H7 (cell line): ENCODE measurements at regions not wholly inside any gene's neighbourhood (a gene's known extent, or its start where the extent isn't known, plus 50 kb on each side); places are given as distances from the start of the nearest gene placed in this dataset.
"Not testable (repeated sequence)": the region's sequence is repeated elsewhere in the genome, so short reads cannot be mapped to it uniquely, and the experiment has no call there.

Experiments used
- DNase-seq: peaks from one replicate; pipeline ENCODE4 v3.0.0; 2012
- H3K27me3 ChIP-seq: 2 replicates; pipeline ENCODE4 v1.6.0; 2011; ENCODE audit warnings: mild to moderate bottlenecking, low read length; ENCODE audit not compliant: control insufficient read depth, insufficient read depth
- H3K36me3 ChIP-seq: replicated peaks from 2 replicates; pipeline ENCODE4 v1.5.1; 2011; ENCODE audit warnings: low read length; ENCODE audit not compliant: control insufficient read depth, insufficient read depth
- H3K4me3 ChIP-seq: 2 replicates; pipeline ENCODE4 v1.5.1; 2011; ENCODE audit warnings: low read depth, mild to moderate bottlenecking, control low read depth, low read length, moderate library complexity; ENCODE audit not compliant: insufficient read depth

DNA sequence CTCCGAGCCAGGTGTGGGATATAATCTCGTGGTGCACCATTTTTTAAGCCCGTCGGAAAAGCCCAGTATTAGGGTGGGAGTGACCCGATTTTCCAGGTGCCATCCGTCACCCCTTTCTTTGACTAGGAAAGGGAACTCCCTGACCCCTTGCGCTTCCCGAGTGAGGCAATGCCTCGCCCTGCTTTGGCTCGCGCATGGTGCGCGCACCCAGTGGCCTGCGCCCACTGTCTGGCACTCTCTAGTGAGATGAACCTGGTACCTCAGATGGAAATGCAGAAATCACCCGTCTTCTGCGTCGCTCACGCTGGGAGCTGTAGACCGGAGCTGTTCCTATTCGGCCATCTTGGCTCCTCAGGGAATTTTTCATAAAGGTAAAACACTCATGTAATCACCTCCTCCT, 63.9 kb downstream of the RWDD3 start:
- H3K27me3 ChIP-seq, H3K36me3 ChIP-seq, H3K4me3 ChIP-seq, DNase-seq: not testable (repeated sequence)

DNA sequence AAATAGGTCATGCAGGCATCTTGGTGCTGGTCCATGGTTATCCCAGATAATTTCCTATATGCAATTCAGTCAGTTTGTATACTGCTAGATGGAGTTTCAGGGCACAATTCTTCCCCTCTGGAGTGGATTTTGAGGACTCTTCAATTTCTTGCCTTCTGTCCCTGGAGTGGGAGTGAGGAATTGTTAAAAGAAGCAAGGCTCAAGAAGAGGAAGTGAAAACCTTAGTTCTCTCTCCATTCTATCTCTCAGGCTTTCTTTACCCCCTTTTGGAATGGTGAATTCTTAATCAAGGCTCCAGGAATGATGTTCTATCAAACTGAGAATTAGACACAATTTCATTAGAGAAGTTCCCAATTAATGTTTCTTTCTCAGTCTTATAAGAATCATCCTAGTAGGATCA, 67.1 kb downstream of the RWDD3 start:
- no peak for DNase-seq
- Histone ChIP-seq H3K27me3 (no peaks in the 10 kb centered on the region), H3K36me3 (no peaks in the 10 kb centered on the region), H3K4me3 (no peak overlapping the region)

DNA sequence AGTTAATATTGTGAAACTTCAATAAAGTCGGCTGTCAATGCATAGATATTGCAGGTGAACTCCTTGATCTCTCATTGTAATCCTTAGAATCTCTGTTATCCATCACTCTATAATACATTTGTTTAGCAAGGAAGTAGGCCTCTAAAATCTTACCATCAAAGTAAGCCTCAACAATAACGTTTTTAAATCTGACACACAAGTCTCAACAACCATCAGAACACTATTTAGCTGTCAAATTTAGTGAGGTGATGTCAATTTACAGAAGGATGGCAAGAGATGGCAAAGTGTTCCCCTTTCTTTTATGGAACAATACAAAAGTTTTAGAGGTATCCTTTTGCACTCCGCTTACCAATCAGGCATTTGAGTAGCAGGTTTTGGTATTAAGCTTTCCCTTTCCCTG, 67.6 kb downstream of the RWDD3 start:
- no peak for DNase-seq
- H3K27me3 ChIP-seq, result no peaks in the 10 kb centered on the region
- no peak overlapping the region for H3K4me3 ChIP-seq
- no peaks in the 10 kb centered on the region for H3K36me3 ChIP-seq

DNA sequence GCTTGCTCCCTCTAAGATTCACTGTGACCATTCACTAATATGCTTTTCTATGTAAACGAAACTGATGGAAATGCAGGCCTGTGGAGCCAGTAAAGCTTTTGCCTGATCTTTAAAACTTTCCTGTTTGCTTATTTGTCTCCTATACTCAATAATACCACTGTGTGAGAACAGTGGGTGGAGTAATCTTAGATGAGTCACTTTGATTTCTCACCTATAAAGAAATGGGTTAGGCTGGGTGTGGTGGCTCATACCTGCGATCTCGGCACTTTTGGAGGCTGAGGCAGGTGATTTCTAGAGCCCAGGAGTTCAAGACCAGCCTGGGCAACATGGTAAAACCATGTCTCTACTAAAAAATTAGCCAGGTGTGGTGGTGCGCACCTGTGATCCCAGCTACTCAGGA, 70.8 kb downstream of the RWDD3 start:
- DNase-seq, result no peak
- H3K27me3 ChIP-seq, result no peaks in the 10 kb centered on the region
- H3K36me3 ChIP-seq, result no peaks in the 10 kb centered on the region
- no peak overlapping the region for H3K4me3 ChIP-seq

DNA sequence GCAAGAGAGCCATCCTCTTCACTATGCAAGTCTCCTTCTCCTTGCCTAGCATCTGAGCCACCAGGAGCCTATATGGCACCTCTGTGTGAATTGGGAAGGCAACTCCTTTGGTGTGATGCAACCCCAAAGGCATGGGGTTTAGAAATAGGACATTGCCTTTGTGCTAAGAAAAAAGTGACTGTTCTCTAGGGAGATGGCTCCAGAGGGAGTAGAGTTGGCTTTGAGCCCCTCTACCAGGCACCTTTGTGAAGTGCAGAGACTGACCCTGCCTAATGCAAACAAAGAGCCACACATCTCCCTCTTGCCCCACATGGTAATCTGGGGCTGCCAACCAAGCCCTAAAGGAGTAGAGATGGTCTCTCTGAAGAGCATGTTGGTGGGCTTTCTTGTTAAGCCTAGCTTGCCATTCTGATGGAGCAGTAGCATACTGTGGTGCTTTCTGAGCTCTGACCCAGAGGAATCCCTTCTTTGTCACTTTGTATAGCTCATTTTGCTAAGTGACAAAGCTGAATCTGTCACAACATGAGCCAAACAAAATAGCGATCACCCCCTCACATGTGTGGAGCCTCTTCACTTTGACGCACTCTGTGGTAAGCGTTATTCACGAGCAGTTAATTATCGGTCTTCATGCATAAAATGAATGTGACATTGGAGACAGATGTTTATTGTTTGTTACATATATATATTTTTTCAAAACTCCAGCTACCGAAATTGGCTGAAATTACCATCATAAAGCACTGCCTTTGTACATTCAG, 74.4 kb downstream of the RWDD3 start:
- no peak for DNase-seq
- no peaks in the 10 kb centered on the region for H3K36me3 ChIP-seq
- H3K4me3 ChIP-seq, result no peak overlapping the region
- no peaks in the 10 kb centered on the region for H3K27me3 ChIP-seq

DNA sequence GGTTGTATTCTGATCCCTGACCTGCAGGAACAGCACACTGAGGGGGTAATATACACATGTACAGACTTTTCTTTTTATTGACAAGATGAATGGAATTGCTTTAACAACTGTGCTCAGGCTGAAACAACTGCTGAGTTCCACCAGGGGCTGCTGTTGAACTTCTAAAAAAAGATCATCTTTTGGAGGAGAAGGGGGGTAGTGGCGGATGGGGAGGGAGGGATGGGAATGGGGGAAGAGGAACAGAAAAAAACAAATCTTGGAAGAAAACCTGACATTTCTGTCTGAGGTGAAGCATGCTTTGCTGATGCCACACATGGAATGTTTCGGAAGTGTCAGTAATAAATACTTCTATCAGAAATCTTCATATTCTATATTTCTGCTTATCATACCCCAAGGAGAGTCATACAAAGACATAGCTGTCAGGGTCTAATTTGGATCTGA, 75.0 kb downstream of the RWDD3 start:
- peak; percentile 70 for DNase-seq
- Histone ChIP-seq H3K27me3 (no peaks in the 10 kb centered on the region), H3K36me3 (no peaks in the 10 kb centered on the region), H3K4me3 (no peak overlapping the region)

DNA sequence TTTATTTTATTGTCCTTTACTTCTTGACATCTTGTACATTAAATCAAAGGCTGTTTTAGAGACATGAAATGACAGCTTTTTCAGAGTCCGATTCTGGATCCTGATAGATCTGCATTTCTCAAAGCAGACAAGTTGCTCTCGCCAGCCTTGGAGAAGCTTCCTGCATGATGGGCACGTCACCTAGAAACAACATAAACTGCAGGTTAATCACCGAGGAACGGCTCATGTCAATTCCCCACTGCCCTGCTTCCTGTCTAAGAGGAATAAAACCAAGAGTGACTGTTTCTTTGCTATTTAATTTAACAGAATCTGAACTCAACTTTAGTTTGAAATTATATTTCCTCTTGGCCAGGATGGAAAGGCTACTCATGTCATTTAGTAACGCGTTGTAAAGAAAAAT, 77.0 kb downstream of the RWDD3 start:
- no peak for DNase-seq
- Histone ChIP-seq H3K4me3 (no peak overlapping the region), H3K27me3 (no peaks in the 10 kb centered on the region), H3K36me3 (no peaks in the 10 kb centered on the region)

DNA sequence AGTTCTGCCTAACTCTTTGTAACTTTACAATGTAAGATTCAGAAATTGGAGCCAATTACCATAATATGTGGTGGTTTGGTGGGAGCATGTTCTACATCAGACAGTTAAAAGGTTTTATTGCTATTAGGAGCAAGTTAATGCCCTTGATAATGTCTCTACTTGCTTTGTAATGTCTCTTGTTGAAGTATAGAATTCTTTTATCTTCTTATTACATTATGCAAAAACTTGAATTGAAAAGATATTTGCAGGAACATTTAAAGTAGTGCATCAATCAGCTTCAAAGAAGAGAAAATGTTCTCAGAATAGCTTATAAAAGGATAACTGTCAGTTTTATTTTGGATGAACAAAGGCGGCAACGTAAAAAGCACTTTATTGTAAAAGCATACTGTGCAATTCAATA, 77.8 kb downstream of the RWDD3 start:
- no peaks in the 10 kb centered on the region for H3K36me3 ChIP-seq

DNA sequence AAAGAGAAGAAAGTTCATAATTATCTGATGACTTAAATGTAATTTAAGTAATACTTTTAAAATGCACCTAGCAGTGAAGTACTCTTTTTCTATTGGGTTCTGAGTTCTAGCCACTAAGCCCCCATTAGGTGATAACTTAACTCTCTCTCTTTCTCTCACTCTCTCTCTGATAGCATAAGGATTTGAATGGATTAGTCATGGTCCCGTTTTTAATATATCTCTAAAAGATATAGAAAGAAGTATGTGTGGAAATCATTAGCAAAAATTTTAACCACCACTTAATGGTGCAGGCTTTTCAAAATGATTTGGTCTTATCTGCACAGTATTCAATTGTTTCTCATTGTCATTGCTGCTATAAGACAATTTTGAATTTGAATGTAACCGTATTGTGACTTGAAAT, 78.2 kb downstream of the RWDD3 start:
- H3K36me3 ChIP-seq, result no peaks in the 10 kb centered on the region
- DNase-seq, result no peak
- H3K27me3 ChIP-seq, result no peaks in the 10 kb centered on the region
- no peak overlapping the region for H3K4me3 ChIP-seq

More for the DNA sequence above, 77.8 kb downstream of the RWDD3 start:
- Histone ChIP-seq H3K27me3 (no peaks in the 10 kb centered on the region), H3K4me3 (no peak overlapping the region)
- DNase-seq, result no peak

DNA sequence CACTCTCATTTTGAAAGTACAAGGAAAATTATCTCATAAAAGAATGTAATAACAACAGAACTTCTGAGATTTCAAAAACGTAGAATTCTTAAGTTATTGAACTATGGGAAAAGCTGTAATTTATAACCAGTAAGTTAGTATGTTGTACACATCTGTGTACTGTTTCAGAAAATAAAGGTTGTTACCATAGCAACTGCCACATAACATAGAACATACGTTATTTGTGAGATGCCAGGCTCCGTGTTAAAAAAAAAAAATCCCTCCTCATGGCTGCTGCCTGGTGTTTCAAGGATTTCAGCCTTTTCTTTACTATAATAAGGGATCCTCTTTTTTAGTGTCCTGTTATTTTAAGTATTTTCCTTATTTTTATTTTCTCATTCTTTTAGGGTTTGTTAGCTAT, 79.5 kb downstream of the RWDD3 start:
- Histone ChIP-seq H3K27me3 (no peaks in the 10 kb centered on the region), H3K36me3 (no peaks in the 10 kb centered on the region)

DNA sequence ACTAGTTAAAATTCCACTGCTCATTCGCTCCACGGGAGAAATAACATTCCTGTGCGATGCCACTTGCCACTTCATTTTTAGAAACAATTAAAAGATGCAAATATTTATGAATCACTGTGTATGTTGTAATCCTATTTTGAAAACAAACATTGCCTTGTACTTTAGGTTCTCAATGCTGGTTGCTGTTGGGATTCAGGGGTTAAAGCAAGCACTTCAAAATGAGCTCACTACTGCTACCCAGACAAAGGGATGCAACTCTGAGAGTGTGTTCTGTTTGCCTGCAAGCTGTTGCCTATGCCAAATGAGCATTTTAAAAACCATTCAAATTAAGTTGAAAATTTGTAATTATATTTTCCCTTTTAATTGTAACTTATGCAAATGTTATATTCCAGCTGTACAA, 87.5 kb downstream of the RWDD3 start:
- Histone ChIP-seq H3K4me3 (no peak overlapping the region), H3K36me3 (no peaks in the 10 kb centered on the region), H3K27me3 (no peaks in the 10 kb centered on the region)
- no peak for DNase-seq

More for the DNA sequence above, 79.5 kb downstream of the RWDD3 start:
- no peak for DNase-seq
- no peak overlapping the region for H3K4me3 ChIP-seq

DNA sequence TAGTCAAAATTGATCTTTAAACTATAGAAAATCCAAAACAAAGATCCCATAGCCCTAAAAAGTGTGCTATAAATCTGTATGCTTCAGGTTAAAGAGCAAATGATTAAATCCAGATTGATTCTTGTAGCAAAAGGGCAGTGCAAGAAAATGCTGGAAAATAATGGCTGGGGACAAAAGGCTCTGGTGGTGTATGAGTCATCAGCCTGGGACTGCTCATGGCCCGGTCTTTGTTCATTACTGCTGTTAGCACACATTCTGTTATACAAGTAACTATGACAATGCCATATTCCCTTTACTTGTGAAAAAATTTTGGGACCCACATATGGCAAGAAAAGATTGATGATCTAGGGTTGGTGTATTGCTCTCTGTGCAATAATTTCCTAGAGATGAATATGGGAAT, 89.1 kb downstream of the RWDD3 start:
- H3K4me3 ChIP-seq, result no peak overlapping the region
- H3K36me3 ChIP-seq, result no peaks in the 10 kb centered on the region
- no peaks in the 10 kb centered on the region for H3K27me3 ChIP-seq
- no peak for DNase-seq

DNA sequence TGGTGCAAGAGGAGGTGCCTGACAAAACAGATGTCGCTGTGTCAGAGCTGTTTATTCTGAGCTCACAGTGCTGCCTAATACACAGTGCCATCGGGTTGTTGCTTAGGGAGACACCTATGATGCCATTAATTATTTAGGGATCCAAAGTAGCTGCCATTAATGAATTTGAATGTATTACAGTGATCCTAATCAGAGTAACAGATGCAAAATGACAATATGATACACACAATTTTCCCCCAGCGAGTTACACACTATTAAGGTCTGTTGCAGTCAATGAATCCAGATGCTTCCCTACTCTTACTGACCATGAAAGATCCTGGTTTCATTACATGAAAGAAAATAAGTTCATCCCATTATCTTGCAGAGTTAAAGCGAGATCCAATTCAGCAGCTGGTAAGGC, 91.3 kb downstream of the RWDD3 start:
- DNase-seq, result no peak
- Histone ChIP-seq H3K27me3 (no peaks in the 10 kb centered on the region), H3K36me3 (no peaks in the 10 kb centered on the region), H3K4me3 (no peak overlapping the region)

DNA sequence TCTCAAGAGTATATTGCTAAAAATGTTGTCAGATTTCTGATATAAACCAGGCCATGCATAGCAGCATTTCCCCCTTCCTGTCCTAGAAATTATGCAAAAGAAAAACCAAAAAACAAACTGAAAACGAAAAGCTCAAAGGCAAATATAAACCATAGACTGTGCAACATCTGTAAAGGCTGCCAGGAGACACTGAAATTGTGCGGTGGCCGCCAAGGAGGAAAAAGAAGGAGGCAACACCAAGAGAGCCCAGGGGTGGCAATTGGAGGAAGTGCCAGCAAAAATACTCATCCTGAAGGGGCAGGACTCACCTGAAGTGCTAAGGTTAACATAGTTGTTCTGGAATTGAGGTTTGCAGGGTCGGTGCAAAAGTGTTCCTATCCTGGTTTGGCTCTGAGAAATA, 92.0 kb downstream of the RWDD3 start:
- Histone ChIP-seq H3K27me3 (no peaks in the 10 kb centered on the region), H3K4me3 (no peak overlapping the region), H3K36me3 (no peaks in the 10 kb centered on the region)
- DNase-seq, result no peak

DNA sequence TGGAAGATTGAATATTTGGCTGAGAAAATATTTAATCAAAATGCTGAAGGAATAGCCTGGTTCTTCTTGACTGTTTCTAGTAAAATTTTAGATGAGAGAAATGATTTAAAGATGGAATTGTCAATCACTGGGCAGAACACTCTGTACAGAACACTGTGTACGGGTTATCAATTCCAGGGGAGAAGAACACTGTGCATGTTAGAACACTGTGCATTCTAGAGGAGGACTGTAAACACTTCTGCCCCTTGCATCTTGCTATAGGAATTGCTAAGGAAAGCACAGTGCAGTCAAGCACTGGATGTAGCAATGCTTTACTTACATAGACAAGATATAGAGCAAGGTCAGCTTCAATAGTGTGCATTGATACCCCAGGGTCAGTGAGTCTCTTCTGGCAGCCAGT, 98.7 kb downstream of the RWDD3 start:
- H3K4me3 ChIP-seq, result no peak overlapping the region
- DNase-seq, result no peak
- H3K36me3 ChIP-seq, result no peaks in the 10 kb centered on the region
- no peaks in the 10 kb centered on the region for H3K27me3 ChIP-seq

DNA sequence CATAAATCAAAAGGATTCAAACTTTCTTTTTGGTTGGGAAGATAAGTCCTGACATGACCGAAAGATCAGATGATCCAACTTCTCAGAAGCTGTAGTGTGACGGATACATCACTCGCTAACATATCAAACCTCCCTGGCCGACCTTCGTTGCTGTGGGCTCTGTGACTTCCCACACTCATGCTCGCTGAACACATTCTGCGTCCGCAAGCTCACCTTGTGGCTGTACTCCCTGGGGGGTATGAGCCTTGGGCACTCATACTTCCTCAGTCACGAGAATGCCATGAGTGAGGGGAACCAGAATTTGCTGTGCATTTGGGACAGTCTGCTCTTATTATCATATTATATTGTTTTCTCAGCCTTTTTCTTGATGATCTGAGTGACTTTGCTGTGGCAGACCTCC, 105.4 kb downstream of the RWDD3 start:
- no peak for DNase-seq
- H3K36me3 ChIP-seq, result no peaks in the 10 kb centered on the region
- no peaks in the 10 kb centered on the region for H3K27me3 ChIP-seq
- no peak overlapping the region for H3K4me3 ChIP-seq
